HL-60 (cell line): ENCODE measurements at regions not wholly inside any gene's neighbourhood (a gene's known extent, or its start where the extent isn't known, plus 50 kb on each side); places are given as distances from the start of the nearest gene placed in this dataset.

Experiments used
- DNase-seq, 2 experiments: peaks; one replicate each; pipeline ENCODE4 v3.0.0-alpha.2; 2010 to 2020; ENCODE audit warnings: low read depth in 1 of 2, low spot score in 1 of 2
- H3K27ac ChIP-seq: fragments of 250-450 bp; sonication (Bioruptor Pico); replicated peaks from 2 replicates; pipeline ENCODE4 v1.5.1; 2020; ENCODE audit warnings: mild to moderate bottlenecking, moderate library complexity
- H3K27me3 ChIP-seq: fragments of 250-450 bp; sonication (Bioruptor Pico); 2 replicates; pipeline ENCODE4 v1.5.1; 2021; ENCODE audit warnings: mild to moderate bottlenecking, moderate library complexity; ENCODE audit not compliant: insufficient read depth, poor library complexity, severe bottlenecking
- H3K4me3 ChIP-seq: replicated peaks from 2 replicates; pipeline ENCODE4 v1.5.1; 2011; ENCODE audit warnings: mild to moderate bottlenecking, control low read depth, low read length; ENCODE audit not compliant: insufficient read depth
- CTCF ChIP-seq: IDR thresholded peaks from one replicate; pipeline ENCODE4 v1.5.1; 2011; ENCODE audit warnings: low read length, control low read depth, inconsistent platforms; ENCODE audit not compliant: insufficient read depth
- GABPA ChIP-seq: IDR thresholded peaks from 2 replicates; pipeline ENCODE4 v1.6.1; 2012; ENCODE audit warnings: low read depth
- POLR2AphosphoS5 ChIP-seq: IDR thresholded peaks from 2 replicates; pipeline ENCODE4 v1.6.1; 2012; ENCODE audit warnings: low read depth
- REST ChIP-seq: IDR thresholded peaks from 2 replicates; pipeline ENCODE4 v1.6.1; 2012; ENCODE audit warnings: low read depth; ENCODE audit not compliant: insufficient replicate concordance
- SPI1 ChIP-seq: IDR thresholded peaks from 2 replicates; pipeline ENCODE4 v1.6.1; 2012; ENCODE audit warnings: low read depth, mild to moderate bottlenecking, borderline replicate concordance

DNA sequence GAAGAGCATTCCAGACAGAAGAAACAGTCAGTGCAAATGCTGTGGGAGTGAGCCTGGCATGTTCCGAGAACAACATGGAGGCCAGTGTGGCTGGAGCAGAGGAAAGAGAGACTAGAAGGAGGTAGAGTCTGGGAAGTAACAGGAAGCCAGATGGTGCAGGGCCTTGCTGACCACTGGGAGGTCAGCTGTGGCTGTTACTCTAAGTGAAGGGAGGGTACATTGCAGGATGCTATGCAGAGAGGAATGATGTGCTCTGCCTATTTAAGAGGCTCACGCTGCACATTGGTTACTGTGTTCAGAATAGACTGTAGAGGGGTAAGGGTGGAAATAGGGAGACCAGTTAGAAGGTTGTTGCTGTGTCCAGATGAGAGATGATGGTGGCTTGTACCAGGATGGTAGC is 88.6 kb upstream of the CACNA1E start:
- no peak for TF ChIP-seq REST
- DNase-seq, result no peak

GRCh38 chr1:181396171-181396670 is 87.1 kb upstream of the CACNA1E start:
- no peak for DNase-seq
- no peak overlapping the region for H3K27ac ChIP-seq
- no peak for TF ChIP-seq REST
- TF ChIP-seq POLR2AphosphoS5, result no peak
- TF ChIP-seq GABPA, result no peak
- TF ChIP-seq CTCF, result no peak
- no peak for TF ChIP-seq SPI1
- H3K27me3 ChIP-seq, result no peaks in the 10 kb centered on the region
- no peak overlapping the region for H3K4me3 ChIP-seq

More for the DNA sequence above, 88.6 kb upstream of the CACNA1E start:
- H3K27me3 ChIP-seq, result no peaks in the 10 kb centered on the region
- H3K4me3 ChIP-seq, result no peak overlapping the region
- H3K27ac ChIP-seq, result no peak overlapping the region

DNA sequence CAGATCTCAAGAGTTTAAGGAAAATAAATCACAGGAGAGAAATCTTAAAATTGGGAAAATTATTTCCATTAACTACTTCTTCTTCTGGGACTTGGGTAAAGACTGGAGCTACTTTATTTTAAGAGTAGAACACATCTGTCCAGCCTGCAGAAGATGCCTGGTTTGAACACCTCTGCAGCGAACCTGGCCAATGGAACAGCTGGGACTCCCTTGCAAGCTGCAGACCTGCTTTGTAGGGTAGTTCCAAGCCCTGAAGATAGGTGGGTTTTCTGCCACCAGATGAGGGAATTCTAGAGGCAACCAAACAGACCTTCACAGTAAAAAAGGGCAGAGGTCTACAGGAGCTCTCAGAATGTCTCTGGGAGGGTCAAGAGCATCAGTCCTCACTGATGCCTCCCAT is 86.5 kb upstream of the CACNA1E start:
- DNase-seq, result no peak
- no peaks in the 10 kb centered on the region for H3K27me3 ChIP-seq
- H3K4me3 ChIP-seq, result no peak overlapping the region
- H3K27ac ChIP-seq, result no peak overlapping the region
- no peak for TF ChIP-seq SPI1
- no peak for TF ChIP-seq GABPA
- TF ChIP-seq POLR2AphosphoS5, result no peak
- TF ChIP-seq CTCF, result no peak
- no peak for TF ChIP-seq REST

DNA sequence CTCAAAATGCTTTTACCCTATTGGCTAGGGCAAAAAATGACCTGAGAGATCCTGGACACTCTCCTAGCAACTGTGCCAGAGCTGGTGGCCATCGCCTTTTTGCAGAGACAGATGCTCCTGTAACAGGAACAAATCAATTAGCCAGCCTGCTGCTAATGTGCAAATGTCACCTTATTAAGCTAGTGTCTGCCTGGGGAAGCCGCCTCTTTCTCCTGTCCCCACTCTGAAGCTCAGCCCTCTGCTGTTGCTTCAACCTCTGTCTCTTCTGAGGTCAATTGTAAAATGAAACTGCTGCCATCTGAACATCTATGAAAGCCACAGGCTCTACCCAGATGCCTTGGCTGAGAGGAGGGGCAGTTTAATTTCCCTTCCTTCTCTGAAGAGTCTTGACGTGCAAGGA is 85.5 kb upstream of the CACNA1E start:
- H3K4me3 ChIP-seq, result no peak overlapping the region
- TF ChIP-seq GABPA (no peak), REST (no peak), SPI1 (no peak), POLR2AphosphoS5 (no peak), CTCF (no peak)

More for the DNA sequence above, 85.5 kb upstream of the CACNA1E start:
- no peak for DNase-seq
- no peaks in the 10 kb centered on the region for H3K27me3 ChIP-seq
- H3K27ac ChIP-seq, result no peak overlapping the region
